Choroid plexus epithelial cell (primary cell): ENCODE measurements at regions not wholly inside any gene's neighbourhood (a gene's known extent, or its start where the extent isn't known, plus 50 kb on each side); places are given as distances from the start of the nearest gene placed in this dataset.

Experiments used
- DNase-seq: peaks from one replicate; pipeline ENCODE4 v3.0.0-alpha.2; 2010; ENCODE audit warnings: low read depth
- H3K4me3 ChIP-seq: 2 replicates; pipeline ENCODE4 v1.5.1; 2011; ENCODE audit warnings: low read depth, mild to moderate bottlenecking, control low read depth, low read length, moderate library complexity
- TF ChIP-seq, protein P1 (sequence below): conservative IDR thresholded peaks from 2 replicates; pipeline ENCODE4 v1.5.1; 2011; ENCODE audit warnings: low read depth, mild to moderate bottlenecking, control low read depth, inconsistent platforms, low read length, moderate library complexity

- H3K4me3 ChIP-seq: no peak overlapping the region
- no peak for DNase-seq
- TF ChIP-seq, protein P1, sequence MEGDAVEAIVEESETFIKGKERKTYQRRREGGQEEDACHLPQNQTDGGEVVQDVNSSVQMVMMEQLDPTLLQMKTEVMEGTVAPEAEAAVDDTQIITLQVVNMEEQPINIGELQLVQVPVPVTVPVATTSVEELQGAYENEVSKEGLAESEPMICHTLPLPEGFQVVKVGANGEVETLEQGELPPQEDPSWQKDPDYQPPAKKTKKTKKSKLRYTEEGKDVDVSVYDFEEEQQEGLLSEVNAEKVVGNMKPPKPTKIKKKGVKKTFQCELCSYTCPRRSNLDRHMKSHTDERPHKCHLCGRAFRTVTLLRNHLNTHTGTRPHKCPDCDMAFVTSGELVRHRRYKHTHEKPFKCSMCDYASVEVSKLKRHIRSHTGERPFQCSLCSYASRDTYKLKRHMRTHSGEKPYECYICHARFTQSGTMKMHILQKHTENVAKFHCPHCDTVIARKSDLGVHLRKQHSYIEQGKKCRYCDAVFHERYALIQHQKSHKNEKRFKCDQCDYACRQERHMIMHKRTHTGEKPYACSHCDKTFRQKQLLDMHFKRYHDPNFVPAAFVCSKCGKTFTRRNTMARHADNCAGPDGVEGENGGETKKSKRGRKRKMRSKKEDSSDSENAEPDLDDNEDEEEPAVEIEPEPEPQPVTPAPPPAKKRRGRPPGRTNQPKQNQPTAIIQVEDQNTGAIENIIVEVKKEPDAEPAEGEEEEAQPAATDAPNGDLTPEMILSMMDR: no peak
Measured at GRCh38 chr5:98557916-98558315, 215.5 kb upstream of the RGMB start.

DNA sequence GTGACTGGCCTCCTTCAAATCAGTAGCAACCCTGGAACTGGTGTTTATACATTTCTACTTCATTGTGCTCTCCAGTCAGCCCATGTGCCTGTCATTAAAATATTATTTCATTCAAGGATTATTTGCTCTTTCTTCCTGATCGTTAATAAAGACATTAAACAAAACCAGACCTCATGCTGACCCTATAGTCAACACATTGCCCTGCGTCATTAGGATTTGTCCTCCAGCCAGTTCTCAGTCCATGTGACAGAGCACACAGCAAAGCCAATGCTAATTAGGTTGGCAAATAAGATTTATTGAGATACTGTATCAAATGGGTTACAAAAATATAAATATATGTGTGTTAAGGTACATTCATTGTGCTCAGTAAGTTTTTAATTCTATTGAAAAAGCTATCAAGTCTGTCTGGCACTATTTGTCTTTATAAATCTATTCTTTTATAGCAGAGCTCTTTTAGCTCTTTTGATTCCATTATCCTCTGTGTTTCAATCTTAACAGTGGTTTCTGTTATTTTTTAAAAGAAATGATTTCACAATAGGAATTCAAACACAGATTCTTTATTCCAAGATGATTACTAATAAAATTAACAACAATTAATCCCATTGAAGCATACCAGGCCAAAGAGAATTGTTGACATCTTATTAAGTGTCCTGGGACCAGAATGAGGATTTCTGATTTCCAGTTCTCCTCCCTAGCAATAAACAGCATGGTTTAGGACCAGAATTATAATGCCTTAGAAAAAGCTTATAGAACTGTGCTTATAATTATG lies 209.4 kb upstream of the RGMB start:
- TF ChIP-seq, protein P1: no peak
- DNase-seq: no peak
- no peak overlapping the region for H3K4me3 ChIP-seq

- peak; percentile 56 for DNase-seq
- no peak overlapping the region for H3K4me3 ChIP-seq
- TF ChIP-seq, protein P1: no peak
Measured at GRCh38 chr5:98564836-98565235, 208.6 kb upstream of the RGMB start.

DNA sequence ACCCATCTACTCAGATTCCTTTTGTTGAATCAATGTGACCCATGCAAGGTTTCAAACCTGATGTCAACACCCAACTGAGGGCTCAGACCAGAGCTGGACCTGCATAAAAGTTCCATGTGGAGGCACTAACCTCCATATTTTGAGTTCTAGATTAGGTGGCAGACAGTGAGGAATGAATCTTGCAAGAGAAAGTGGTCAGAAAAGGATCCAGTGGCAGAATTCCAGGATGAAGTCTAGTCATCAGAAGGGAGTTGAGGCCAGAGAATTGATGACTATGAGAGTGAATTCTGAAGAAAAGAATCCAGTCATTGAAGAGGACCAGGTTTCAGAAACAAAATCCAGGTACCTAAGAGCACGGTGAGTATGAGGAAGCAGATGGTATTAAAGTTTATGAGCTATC lies 205.1 kb upstream of the RGMB start:
- peak; percentile 22 for DNase-seq
- no peak overlapping the region for H3K4me3 ChIP-seq
- TF ChIP-seq, protein P1: no peak

- TF ChIP-seq, protein P1: no peak
- no peak for DNase-seq
- H3K4me3 ChIP-seq: no peak overlapping the region
Measured at GRCh38 chr5:98569288-98569687, 204.2 kb upstream of the RGMB start.

DNA sequence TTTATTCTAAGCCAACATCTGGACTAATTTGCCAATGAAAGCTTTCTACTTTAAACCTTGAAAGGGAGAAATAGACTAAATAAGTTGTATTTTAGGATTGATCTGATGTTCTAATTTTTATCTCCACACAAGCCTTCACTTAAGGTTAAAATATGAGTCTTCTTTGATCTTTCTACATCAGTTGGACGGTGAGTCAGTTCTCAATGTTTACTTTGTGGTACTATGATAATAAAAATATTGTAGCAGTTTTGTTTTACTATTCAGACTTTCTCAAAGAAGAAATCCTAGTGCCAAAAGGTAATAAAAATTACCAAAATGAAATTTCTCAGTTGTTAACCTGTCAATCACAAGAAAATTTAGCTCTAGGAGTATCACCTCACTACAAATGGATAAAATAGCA lies 203.5 kb upstream of the RGMB start:
- DNase-seq: peak; percentile 68
- TF ChIP-seq, protein P1: no peak
- no peak overlapping the region for H3K4me3 ChIP-seq

DNA sequence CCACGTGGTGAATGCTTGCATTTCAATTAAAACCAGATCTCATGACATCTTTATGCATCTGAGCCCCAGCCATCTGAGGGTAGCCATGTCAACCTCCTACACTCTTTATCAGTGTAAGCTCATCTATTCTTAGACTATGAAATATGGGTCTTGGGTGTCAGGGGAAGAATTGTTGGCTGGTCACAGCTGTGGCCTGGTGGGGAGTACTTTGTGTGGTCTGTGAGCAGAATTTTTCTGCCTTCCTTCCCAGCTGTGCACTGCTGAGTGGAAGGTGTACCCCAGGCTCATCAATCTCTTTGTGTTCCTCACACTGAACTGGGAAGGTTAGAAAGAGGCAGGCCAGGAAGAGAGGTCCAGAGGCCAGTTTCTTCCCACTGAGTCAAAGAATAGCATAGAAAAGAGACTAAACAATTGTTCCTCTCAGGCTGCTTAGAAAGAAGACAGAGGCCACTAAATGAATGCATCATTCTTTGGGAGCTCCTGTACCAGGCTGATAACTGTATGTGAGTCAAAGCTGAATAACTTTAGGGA lies 202.7 kb upstream of the RGMB start:
- TF ChIP-seq, protein P1: no peak
- no peak overlapping the region for H3K4me3 ChIP-seq
- peak; percentile 46 for DNase-seq
